NCI-H2171 (cell line): ENCODE measurements at regions not wholly inside any gene's neighbourhood (a gene's known extent, or its start where the extent isn't known, plus 50 kb on each side); places are given as distances from the start of the nearest gene placed in this dataset.

Source experiments
- DNase-seq: peaks from one replicate; lab custom pipeline; 2025; lab: John Stamatoyannopoulos, UW

- no peak for DNase-seq
These were observed 185.2 kb upstream of the SLC14A2 start for GRCh38 chr18:45430041-45430440.

GRCh38 chr18:45435810-45436209 lies 179.5 kb upstream of the SLC14A2 start:
- no peak for DNase-seq

- DNase-seq, result no peak
These were observed 177.9 kb upstream of the SLC14A2 start for GRCh38 chr18:45437366-45437765.

- DNase-seq, result no peak
These were observed 175.2 kb upstream of the SLC14A2 start for GRCh38 chr18:45439851-45440645.

- no peak for DNase-seq
These were observed 174.0 kb upstream of the SLC14A2 start for GRCh38 chr18:45441110-45441847.

GRCh38 chr18:45444040-45444439 lies 171.2 kb upstream of the SLC14A2 start:
- no peak for DNase-seq

- DNase-seq, result no peak
These were observed 167.7 kb upstream of the SLC14A2 start for GRCh38 chr18:45447355-45448265.

- no peak for DNase-seq
These were observed 166.4 kb upstream of the SLC14A2 start for GRCh38 chr18:45448871-45449270.

- DNase-seq, result no peak
These were observed 165.7 kb upstream of the SLC14A2 start for GRCh38 chr18:45449418-45450227.

- DNase-seq, result peak; percentile 89
These were observed 158.9 kb upstream of the SLC14A2 start for GRCh38 chr18:45456090-45457021.

GRCh38 chr18:45458033-45458432 lies 157.2 kb upstream of the SLC14A2 start:
- DNase-seq, result no peak

- no peak for DNase-seq
These were observed 153.1 kb upstream of the SLC14A2 start for GRCh38 chr18:45462179-45462578.

GRCh38 chr18:45463451-45463850 lies 151.8 kb upstream of the SLC14A2 start:
- DNase-seq, result no peak

GRCh38 chr18:45464619-45465018 lies 150.7 kb upstream of the SLC14A2 start:
- DNase-seq, result peak; percentile 64

- DNase-seq, result no peak
These were observed 148.0 kb upstream of the SLC14A2 start for GRCh38 chr18:45467293-45467692.

GRCh38 chr18:45467945-45468344 lies 147.3 kb upstream of the SLC14A2 start:
- no peak for DNase-seq

GRCh38 chr18:45478889-45479288 lies 136.4 kb upstream of the SLC14A2 start:
- no peak for DNase-seq

- no peak for DNase-seq
These were observed 134.9 kb upstream of the SLC14A2 start for GRCh38 chr18:45480219-45481015.

- no peak for DNase-seq
These were observed 133.5 kb upstream of the SLC14A2 start for GRCh38 chr18:45481821-45482220.

GRCh38 chr18:45482286-45482685 lies 133.0 kb upstream of the SLC14A2 start:
- no peak for DNase-seq
